ENCODE measurements at regions not wholly inside any gene's neighbourhood (a gene's known extent, or its start where the extent isn't known, plus 50 kb on each side); places are given as distances from the start of the nearest gene placed in this dataset.

DNA sequence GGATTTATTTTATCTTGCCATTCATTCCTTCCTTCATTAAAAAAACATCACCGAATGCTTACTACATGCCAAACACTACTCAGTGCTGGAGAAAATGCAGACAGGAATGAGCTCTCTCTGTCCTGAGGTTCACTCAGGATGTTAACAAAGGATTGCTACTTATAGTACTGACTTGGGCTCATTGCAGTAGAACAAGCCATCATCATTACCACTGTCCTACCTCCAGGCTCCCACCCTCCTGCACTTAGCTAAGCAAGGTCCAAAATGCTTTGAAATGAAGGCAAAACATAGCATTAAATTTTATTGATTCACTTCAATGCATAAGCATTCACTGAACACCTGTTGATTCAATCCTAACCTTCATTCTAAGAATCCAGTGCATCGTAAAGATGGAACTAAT lies 159.8 kb upstream of the RADX start:
- H3K4me3 ChIP-seq (ENCODE audit: low read length) = no peak overlapping the region
- TF ChIP-seq MXI1 (conservative IDR thresholded peaks at IDR 0.05; ENCODE audit: poor library complexity, severe bottlenecking) (no peak), EP300 (conservative IDR thresholded peaks at IDR 0.05; ENCODE audit: poor library complexity, severe bottlenecking) (no peak), SMC3 (conservative IDR thresholded peaks at IDR 0.05; ENCODE audit: poor library complexity) (no peak), RAD21 (conservative IDR thresholded peaks at IDR 0.05) (no peak), TAF1 (IDR thresholded peaks at IDR 0.05; ENCODE audit: low read depth) (no peak), EZH2 (IDR thresholded peaks at IDR 0.05; ENCODE audit: borderline replicate concordance, insufficient read depth, low read length, poor library complexity, severe bottlenecking) (no peak), POLR2AphosphoS5 (IDR thresholded peaks at IDR 0.05) (no peak)
- TF ChIP-seq, protein P1, sequence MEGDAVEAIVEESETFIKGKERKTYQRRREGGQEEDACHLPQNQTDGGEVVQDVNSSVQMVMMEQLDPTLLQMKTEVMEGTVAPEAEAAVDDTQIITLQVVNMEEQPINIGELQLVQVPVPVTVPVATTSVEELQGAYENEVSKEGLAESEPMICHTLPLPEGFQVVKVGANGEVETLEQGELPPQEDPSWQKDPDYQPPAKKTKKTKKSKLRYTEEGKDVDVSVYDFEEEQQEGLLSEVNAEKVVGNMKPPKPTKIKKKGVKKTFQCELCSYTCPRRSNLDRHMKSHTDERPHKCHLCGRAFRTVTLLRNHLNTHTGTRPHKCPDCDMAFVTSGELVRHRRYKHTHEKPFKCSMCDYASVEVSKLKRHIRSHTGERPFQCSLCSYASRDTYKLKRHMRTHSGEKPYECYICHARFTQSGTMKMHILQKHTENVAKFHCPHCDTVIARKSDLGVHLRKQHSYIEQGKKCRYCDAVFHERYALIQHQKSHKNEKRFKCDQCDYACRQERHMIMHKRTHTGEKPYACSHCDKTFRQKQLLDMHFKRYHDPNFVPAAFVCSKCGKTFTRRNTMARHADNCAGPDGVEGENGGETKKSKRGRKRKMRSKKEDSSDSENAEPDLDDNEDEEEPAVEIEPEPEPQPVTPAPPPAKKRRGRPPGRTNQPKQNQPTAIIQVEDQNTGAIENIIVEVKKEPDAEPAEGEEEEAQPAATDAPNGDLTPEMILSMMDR (IDR thresholded peaks at IDR 0.05; ENCODE audit: poor library complexity, severe bottlenecking) = no peak
- TF ChIP-seq, protein P2, sequence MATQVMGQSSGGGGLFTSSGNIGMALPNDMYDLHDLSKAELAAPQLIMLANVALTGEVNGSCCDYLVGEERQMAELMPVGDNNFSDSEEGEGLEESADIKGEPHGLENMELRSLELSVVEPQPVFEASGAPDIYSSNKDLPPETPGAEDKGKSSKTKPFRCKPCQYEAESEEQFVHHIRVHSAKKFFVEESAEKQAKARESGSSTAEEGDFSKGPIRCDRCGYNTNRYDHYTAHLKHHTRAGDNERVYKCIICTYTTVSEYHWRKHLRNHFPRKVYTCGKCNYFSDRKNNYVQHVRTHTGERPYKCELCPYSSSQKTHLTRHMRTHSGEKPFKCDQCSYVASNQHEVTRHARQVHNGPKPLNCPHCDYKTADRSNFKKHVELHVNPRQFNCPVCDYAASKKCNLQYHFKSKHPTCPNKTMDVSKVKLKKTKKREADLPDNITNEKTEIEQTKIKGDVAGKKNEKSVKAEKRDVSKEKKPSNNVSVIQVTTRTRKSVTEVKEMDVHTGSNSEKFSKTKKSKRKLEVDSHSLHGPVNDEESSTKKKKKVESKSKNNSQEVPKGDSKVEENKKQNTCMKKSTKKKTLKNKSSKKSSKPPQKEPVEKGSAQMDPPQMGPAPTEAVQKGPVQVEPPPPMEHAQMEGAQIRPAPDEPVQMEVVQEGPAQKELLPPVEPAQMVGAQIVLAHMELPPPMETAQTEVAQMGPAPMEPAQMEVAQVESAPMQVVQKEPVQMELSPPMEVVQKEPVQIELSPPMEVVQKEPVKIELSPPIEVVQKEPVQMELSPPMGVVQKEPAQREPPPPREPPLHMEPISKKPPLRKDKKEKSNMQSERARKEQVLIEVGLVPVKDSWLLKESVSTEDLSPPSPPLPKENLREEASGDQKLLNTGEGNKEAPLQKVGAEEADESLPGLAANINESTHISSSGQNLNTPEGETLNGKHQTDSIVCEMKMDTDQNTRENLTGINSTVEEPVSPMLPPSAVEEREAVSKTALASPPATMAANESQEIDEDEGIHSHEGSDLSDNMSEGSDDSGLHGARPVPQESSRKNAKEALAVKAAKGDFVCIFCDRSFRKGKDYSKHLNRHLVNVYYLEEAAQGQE (IDR thresholded peaks at IDR 0.05; ENCODE audit: borderline replicate concordance) = no peak

DNA sequence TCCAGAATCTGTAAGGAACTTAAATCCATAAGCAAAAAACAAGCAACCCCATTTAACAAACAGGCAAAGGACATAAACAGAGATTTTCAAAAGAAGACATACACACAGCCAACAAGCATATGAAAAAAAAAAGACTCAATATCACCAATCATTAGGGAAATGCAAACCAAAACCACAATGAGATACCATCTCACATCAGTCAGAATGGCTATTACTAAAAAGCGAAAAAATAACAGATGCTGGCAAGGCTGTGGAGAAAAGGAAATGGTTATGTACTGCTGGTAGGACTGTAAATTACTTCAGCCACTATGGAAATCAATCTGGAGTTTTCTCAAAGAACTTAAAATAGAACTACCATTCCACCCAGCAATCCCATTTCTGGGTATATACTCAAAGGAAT lies 156.8 kb upstream of the RADX start:
- Histone ChIP-seq H3K27me3 (ENCODE audit: insufficient read depth, low read depth, low read length) (no peaks in the 10 kb centered on the region), H3K9me2 (ENCODE audit: insufficient read depth, low read length) (no peaks in the 10 kb centered on the region), H3K4me2 (ENCODE audit: low read length) (no peak overlapping the region), H2AFZ (ENCODE audit: low read depth, low read length) (no peak overlapping the region), H3F3A (ENCODE audit: insufficient read depth, low read length, poor library complexity, severe bottlenecking) (no peaks in the 10 kb centered on the region), H3K36me3 (ENCODE audit: insufficient read depth, low read length) (no peaks in the 10 kb centered on the region), H3K9ac (ENCODE audit: low read length) (no peak overlapping the region), H3K4me3 (ENCODE audit: low read length) (no peak overlapping the region), H3K79me2 (replicated peaks; ENCODE audit: insufficient read depth, low read length) (no peaks in the 10 kb centered on the region), H3K27ac (ENCODE audit: low read length) (no peak overlapping the region), H4K20me1 (ENCODE audit: insufficient read depth) (no peaks in the 10 kb centered on the region), H3K9me3 (ENCODE audit: low read length) (no peaks in the 10 kb centered on the region)
- no peak for TF ChIP-seq POLR2AphosphoS5 (IDR thresholded peaks at IDR 0.05)
- TF ChIP-seq MXI1 (conservative IDR thresholded peaks at IDR 0.05; ENCODE audit: poor library complexity, severe bottlenecking) = no peak
- no peak for TF ChIP-seq SMC3 (conservative IDR thresholded peaks at IDR 0.05; ENCODE audit: poor library complexity)
- no peak for TF ChIP-seq RAD21 (conservative IDR thresholded peaks at IDR 0.05)
- TF ChIP-seq, protein P2 (IDR thresholded peaks at IDR 0.05; ENCODE audit: borderline replicate concordance) = no peak
- TF ChIP-seq, protein P1 (IDR thresholded peaks at IDR 0.05; ENCODE audit: poor library complexity, severe bottlenecking) = no peak
- TF ChIP-seq EZH2 (IDR thresholded peaks at IDR 0.05; ENCODE audit: borderline replicate concordance, insufficient read depth, low read length, poor library complexity, severe bottlenecking) = no peak
- TF ChIP-seq EP300 (conservative IDR thresholded peaks at IDR 0.05; ENCODE audit: poor library complexity, severe bottlenecking) = no peak
- TF ChIP-seq TAF1 (IDR thresholded peaks at IDR 0.05; ENCODE audit: low read depth) = no peak

More for the DNA sequence above, 159.8 kb upstream of the RADX start:
- no peak overlapping the region for H3K4me2 ChIP-seq (ENCODE audit: low read length)
- H3K36me3 ChIP-seq (ENCODE audit: insufficient read depth, low read length) = no peaks in the 10 kb centered on the region
- no peaks in the 10 kb centered on the region for H3K27me3 ChIP-seq (ENCODE audit: insufficient read depth, low read depth, low read length)
- H3K79me2 ChIP-seq (replicated peaks; ENCODE audit: insufficient read depth, low read length) = no peaks in the 10 kb centered on the region
- H2AFZ ChIP-seq (ENCODE audit: low read depth, low read length) = no peak overlapping the region
- no peaks in the 10 kb centered on the region for H3F3A ChIP-seq (ENCODE audit: insufficient read depth, low read length, poor library complexity, severe bottlenecking)
- H3K27ac ChIP-seq (ENCODE audit: low read length) = no peak overlapping the region
- no peaks in the 10 kb centered on the region for H3K9me2 ChIP-seq (ENCODE audit: insufficient read depth, low read length)
- H3K9ac ChIP-seq (ENCODE audit: low read length) = no peak overlapping the region
- H4K20me1 ChIP-seq (ENCODE audit: insufficient read depth) = no peaks in the 10 kb centered on the region
- no peaks in the 10 kb centered on the region for H3K9me3 ChIP-seq (ENCODE audit: low read length)

All from neural cell (in vitro differentiated cells).